ENCODE measurements at regions not wholly inside any gene's neighbourhood (a gene's known extent, or its start where the extent isn't known, plus 50 kb on each side); places are given as distances from the start of the nearest gene placed in this dataset.

DNA sequence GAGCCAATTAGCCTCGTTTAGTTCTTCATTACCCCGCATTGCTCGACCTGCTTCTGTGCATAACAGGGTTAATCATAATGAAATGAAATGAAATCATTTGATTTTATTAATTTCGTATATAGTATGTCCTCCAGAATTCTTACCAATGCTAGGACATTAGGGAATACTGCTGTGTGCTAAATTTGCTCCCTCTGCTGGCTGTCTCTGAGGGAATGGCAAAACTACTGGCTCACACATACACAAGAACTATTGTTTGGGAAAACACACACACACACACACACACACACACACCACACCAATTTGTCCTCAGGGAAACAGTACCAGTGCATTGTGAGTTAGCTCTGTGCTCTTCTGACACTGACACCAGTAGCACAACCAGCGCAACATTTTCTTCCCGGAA is 273.3 kb upstream of the TCF4 start:
- no peak for TF ChIP-seq POLR2AphosphoS5 (IDR thresholded peaks at IDR 0.05; ENCODE audit: low read depth, low read length)
- no peak for TF ChIP-seq SIN3A (IDR thresholded peaks at IDR 0.05; ENCODE audit: borderline replicate concordance, insufficient read depth, low read depth, low read length)
- TF ChIP-seq, protein P1, sequence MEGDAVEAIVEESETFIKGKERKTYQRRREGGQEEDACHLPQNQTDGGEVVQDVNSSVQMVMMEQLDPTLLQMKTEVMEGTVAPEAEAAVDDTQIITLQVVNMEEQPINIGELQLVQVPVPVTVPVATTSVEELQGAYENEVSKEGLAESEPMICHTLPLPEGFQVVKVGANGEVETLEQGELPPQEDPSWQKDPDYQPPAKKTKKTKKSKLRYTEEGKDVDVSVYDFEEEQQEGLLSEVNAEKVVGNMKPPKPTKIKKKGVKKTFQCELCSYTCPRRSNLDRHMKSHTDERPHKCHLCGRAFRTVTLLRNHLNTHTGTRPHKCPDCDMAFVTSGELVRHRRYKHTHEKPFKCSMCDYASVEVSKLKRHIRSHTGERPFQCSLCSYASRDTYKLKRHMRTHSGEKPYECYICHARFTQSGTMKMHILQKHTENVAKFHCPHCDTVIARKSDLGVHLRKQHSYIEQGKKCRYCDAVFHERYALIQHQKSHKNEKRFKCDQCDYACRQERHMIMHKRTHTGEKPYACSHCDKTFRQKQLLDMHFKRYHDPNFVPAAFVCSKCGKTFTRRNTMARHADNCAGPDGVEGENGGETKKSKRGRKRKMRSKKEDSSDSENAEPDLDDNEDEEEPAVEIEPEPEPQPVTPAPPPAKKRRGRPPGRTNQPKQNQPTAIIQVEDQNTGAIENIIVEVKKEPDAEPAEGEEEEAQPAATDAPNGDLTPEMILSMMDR (IDR thresholded peaks at IDR 0.05), result peak; percentile 47
- no TSS peak for BruUV-seq (replicated peaks)
- DNase-seq (ENCODE audit: low read depth, low spot score) (peak; percentile 7), ATAC-seq (no peak)
- ChIA-PET POLR2A (no interaction called here), CTCF (no interaction called here)
- Histone ChIP-seq H3K9me3 (ENCODE audit: control insufficient read depth, insufficient read depth, low read depth, low read length) (no peaks in the 10 kb centered on the region), H3K27me3 (ENCODE audit: control insufficient read depth, insufficient read depth, low read length) (no peaks in the 10 kb centered on the region), H3K27ac (ENCODE audit: low read length) (no peak overlapping the region), H3K36me3 (ENCODE audit: control insufficient read depth, insufficient read depth, low read length) (no peaks in the 10 kb centered on the region), H3K4me1 (ENCODE audit: control insufficient read depth, insufficient read depth, low read length) (no peaks in the 10 kb centered on the region), H3K4me3 (ENCODE audit: low read depth in 2 of 2, low read length in 2 of 2) (no peak overlapping the region)
- in situ Hi-C loops (cut with HindIII; ENCODE audit: low pct_unique_long_range_greater_than_20kb, low sequenced_read_pairs), result no loop called here
- intact Hi-C loops (cut with micrococcal nuclease; ENCODE audit: unreplicated experiment), result no loop called here

DNA sequence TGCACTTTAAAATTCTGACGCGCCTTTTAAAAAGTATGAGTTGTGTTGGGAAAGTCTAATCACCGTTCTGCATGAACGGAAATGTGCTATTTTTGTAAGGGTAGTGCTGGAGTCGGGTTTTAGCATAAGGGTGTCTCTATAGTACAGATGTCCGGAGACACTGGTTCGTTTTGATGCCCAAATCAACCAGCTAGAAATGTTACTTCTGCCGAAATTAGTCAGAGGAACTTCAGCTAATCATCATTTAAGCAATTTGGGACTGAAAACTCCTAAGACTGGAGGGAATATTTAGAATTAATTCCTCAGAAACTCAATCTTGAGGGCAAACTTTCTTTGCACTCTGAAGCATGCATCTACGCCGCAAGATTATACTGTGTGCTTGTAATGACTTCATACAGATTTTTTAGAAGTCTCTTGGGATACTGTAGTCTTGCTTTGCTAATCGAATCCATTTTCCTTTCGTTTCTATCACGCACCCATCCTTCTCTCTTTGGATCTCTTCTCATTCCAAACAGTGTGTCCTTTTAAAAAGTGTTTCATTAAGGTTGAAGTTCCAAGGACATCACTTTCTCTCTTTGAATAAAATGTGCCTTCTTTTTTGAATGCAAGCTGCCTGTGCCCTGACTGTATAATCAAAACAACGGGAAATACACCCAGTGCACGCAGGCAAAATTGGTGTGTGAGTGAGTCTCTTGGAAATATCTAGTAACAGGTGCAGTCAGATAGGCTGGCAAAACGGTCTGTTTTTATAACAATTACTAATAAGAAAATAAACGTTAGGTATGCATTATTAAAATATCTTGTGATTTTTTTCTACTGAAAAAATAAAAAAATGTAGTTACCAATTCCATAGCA is 270.9 kb upstream of the TCF4 start:
- H3K4me1 ChIP-seq (ENCODE audit: control insufficient read depth, insufficient read depth, low read length), result no peaks in the 10 kb centered on the region
- ATAC-seq (no peak), DNase-seq (ENCODE audit: low read depth, low spot score) (no peak)
- ChIA-PET POLR2A (no interaction called here), CTCF (no interaction called here)
- H3K4me3 ChIP-seq (ENCODE audit: low read depth in 2 of 2, low read length in 2 of 2), result no peak overlapping the region
- TF ChIP-seq TCF7L2 (IDR thresholded peaks at IDR 0.05; ENCODE audit: low read depth, low read length) (no peak), POLR2AphosphoS5 (IDR thresholded peaks at IDR 0.05; ENCODE audit: low read depth, low read length) (no peak), SIN3A (IDR thresholded peaks at IDR 0.05; ENCODE audit: borderline replicate concordance, insufficient read depth, low read depth, low read length) (no peak), REST (IDR thresholded peaks at IDR 0.05; ENCODE audit: insufficient read depth in 1 of 2, low read depth in 2 of 2, low read length in 1 of 2) (no peak)
- TF ChIP-seq, protein P1 (IDR thresholded peaks at IDR 0.05), result no peak
- no TSS peak for BruUV-seq (replicated peaks)
- H3K9me3 ChIP-seq (ENCODE audit: control insufficient read depth, insufficient read depth, low read depth, low read length), result no peaks in the 10 kb centered on the region
- H3K36me3 ChIP-seq (ENCODE audit: control insufficient read depth, insufficient read depth, low read length), result no peaks in the 10 kb centered on the region
- no peak overlapping the region for H3K27ac ChIP-seq (ENCODE audit: low read length)
- in situ Hi-C loops (cut with HindIII; ENCODE audit: low pct_unique_long_range_greater_than_20kb, low sequenced_read_pairs) (no loop called here), intact Hi-C loops (cut with micrococcal nuclease; ENCODE audit: unreplicated experiment) (no loop called here)
- H3K27me3 ChIP-seq (ENCODE audit: control insufficient read depth, insufficient read depth, low read length), result no peaks in the 10 kb centered on the region

Measured in Panc1 (cell line).